NCI-H748 (cell line): ENCODE measurements at regions not wholly inside any gene's neighbourhood (a gene's known extent, or its start where the extent isn't known, plus 50 kb on each side); places are given as distances from the start of the nearest gene placed in this dataset.
"Not testable (repeated sequence)": the region's sequence is repeated elsewhere in the genome, so short reads cannot be mapped to it uniquely, and the experiment has no call there.

ENCODE experiments used
- DNase-seq: peaks from one replicate; lab custom pipeline; 2025; ENCODE audit not compliant: unreplicated experiment; lab: John Stamatoyannopoulos, UW

DNA sequence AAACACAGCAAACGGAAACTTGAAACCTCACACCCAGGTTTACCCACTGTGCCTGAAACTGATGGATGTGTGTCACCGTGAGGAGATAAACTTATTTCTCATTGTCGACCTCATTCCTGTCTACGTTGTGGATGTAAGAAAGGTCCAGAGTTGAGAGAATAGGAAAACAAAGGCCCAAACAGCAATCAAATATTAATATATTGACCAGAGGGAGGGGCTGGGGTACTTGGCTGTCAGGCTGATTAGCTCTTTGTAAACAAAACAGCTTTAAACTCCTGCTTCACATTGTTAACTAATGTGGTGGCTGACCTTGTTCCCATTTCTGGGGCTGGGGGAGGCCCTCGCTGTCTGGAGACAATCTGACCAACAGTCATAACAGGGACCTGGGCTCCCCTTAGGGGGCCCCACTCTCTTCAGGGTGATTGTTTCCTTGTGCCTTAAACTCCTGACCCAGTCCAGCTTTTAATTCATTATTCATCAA is 937.6 kb downstream of the MCTP2 start:
- DNase-seq = no peak

- DNase-seq = no peak
Measured at GRCh38 chr15:95169541-95170459, 938.4 kb downstream of the MCTP2 start.

- no peak for DNase-seq
Measured at GRCh38 chr15:95170561-95171380, 939.4 kb downstream of the MCTP2 start.

- no peak for DNase-seq
Measured at GRCh38 chr15:95171564-95171963, 940.2 kb downstream of the MCTP2 start.

GRCh38 chr15:95174301-95175259 is 943.2 kb downstream of the MCTP2 start:
- no peak for DNase-seq

DNA sequence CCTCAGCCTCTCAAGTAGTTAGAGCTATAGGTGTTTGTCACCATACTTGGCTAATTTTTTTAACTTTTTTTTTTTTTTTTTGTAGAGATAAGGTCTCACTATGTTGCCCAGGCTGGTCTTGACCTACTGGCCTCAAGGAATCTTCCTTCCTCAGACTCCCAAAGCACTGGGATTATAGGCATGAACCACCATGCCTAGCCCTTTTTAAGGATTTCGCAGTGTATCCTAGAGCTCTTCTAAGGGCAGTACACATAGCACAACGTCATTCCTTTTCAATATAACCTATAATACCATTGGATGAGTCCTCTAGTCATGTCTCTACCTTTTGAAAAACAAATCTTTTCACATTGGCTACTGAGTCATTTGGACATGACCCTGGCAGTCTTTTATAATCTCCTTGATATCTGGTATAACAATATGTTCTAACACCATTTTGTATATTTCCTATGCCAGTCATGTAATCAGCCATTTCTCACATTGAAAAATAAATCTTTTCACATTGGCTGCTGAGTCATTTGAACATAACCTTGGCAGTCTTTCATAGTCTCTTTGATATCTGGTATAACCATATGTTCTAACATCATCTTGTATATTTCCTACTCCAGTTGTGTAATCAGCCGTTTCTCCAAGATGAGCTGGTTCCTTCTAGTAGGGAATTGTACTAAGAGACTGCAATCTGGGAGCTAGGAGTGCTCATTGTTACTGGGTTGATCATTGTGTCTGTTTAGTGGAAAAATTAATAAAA is 944.7 kb downstream of the MCTP2 start:
- no peak for DNase-seq

DNA sequence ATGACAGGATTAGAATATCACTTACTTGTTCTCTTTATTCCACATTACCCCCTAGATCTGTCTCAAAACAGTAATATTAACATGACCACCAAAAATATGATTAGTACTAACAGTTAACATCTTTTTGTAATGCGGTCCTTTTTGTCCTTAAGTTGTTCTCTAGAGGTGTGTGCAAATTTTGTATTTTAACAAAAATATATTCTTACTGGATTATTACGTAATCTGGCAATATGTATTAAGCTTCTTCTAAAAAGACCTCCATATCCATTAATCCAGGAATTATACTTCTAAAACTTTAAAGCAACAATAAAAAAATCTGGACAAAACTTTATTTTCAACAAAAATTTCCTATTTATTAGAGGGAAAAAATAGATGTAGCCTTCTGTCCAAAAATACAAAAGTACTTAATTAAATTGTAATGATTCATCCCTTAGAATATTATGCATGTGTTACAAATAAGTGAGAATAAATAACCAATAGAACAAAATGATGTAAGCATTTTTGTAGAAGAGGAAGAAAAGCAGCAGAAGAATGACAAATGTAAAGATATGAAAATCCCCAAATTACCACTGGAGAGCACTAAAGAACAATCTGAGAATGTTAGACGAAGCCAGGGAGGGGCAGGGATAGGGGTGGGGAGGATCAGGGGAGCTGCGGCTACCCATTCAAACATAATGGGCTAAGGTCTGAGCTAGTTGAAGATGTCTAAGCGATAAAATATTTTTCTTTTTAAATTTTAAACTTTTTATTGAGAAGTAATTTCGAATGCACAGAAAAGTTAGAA is 945.6 kb downstream of the MCTP2 start:
- DNase-seq = no peak

DNA sequence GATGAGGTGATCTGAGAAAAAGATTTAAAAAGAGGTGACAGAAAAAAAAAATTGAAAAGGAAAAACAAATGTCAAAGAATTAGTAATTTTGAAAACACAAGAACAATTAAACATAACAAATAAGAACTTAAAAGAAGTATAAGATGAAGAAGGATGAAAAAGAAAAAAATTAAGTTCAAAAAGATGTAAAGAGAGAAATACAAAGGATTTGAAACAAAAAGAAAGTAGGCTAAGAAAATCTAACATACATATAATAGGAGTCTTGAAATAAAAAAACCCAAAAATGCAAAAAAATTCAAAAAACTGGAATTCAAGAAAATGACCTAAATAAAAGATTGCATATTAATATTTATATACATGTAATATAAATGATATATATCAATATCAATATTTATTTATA is 949.2 kb downstream of the MCTP2 start:
- DNase-seq = no peak

DNA sequence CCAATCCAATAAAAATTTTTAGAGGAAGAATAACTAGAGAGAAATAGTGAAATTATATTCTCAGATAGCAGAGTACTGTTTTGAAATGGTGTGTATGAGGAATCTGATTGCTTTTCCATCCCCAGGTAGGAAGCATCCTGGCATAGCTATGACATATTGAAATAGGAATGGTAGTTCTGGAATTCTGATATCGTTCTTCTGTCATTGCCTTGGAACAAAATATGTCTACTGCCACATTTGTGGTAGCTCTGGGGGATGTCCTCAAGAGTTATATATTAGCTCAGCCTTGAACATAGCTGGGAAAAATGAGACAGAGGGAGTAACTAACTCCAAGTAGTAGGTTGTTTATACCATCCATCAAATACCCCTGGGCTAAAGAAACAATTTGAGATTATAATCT is 950.7 kb downstream of the MCTP2 start:
- DNase-seq = no peak

GRCh38 chr15:95192923-95193322 is 961.6 kb downstream of the MCTP2 start:
- DNase-seq = no peak

DNA sequence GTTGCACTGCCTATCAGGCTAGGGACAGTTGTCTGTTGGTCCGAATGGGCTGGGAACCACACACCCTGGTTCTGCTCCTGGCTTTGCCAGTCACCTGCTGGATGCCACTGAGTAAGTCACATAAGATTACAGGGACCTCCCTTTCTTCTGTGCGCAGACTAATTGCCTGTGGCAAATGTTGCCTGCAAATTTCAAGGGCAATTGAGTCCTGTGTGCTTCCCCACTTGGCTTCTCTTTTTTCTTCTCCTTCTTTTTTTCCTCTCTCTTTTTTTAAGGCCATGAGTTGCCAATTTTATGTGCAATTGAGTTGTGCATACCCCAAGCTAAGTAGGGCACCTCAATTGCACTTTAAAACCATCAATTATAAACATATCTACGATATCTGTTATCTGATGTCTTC is 963.4 kb downstream of the MCTP2 start:
- DNase-seq = no peak

DNA sequence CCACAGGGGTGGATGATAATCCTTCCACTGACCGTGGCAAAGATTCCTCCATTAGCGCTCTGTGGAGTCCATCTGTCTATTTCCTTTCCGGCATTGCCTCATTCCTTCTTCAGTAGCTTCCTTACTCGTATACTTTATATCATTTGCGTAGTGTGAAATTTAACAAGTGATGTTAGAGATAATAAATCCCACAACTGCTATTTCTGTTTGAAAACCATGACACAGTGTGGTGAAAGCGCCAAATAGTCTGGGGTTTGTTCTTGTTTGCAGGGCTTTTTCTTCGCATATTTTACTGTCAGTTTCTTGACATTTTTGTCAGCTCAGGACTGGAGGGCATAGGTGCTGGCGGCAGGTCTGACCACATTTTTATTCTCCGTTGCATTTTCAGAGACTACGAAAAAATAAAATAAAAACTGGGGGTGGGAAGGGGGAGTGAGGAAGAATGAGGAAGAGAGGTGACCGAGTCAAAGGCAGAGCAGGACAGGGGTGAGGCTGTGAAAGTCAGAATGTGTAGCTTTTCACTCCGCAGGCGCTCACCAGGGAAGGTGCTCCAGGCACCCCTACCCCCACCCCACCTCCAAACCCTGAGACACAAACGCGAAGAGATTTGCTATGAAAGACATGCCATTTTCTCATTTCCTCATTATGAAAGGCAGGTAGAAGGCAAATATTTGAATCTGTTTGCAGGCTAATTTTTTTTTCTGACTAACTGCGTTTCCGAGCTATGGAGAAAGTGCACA is 965.0 kb downstream of the MCTP2 start:
- DNase-seq = no peak

- DNase-seq = no peak
Measured at GRCh38 chr15:95202569-95203349, 971.4 kb downstream of the MCTP2 start.

DNA sequence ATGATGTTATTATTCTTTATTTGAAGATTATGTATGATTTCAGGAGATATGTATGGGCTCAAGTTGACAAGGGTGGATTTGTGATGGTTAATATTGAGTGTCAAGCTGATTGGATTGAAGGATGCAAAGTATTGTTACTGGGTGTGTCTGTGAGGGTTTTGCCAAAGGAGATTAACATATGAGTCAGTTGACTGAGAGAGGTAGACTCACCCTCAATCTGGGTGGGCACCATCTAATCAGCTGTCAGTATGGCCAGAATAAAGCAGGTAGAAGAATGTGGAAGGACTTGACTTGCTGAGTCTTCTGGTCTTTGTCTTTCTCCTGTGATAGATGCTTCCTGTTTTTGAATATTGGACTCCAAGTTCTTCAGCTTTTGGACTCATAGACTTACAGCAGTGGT is 973.7 kb downstream of the MCTP2 start:
- no peak for DNase-seq

DNA sequence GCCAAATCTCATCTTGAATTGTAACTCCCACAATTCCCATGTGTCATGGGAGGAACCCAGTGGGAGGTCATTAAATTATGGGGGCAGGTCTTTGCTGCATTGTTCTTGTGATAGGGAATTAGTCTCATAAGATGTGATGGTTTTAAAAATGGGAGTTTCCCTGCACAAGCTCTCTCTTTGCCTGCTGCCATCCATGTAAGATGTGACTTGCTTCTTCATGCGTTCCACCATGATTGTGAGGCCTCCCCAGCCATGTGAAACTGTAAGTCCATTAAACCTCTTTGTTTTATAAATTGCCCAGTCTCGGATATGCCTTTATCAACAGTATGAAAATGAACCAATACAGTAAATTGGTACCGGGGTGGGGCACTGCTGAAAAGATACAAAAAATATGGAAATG is 974.5 kb downstream of the MCTP2 start:
- DNase-seq = not testable (repeated sequence)

DNA sequence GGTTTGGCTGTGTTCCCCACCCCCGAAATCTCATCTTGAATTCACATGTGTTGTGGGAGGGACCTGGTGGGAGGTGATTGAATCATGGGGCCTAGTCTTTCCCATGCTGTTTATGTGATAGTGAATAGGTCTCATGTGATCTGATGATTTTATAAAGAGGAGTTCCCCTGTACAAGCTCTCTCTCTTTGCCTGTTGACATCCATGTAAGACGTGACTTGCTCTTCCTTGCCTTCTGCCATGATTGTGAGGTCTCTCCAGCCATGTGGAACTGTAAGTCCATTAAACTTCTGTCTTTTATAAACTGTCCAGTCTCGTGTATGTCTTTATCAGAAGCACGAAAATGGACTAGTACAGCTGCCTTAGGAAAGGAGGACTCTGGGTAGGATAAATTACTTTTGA is 976.7 kb downstream of the MCTP2 start:
- no peak for DNase-seq

DNA sequence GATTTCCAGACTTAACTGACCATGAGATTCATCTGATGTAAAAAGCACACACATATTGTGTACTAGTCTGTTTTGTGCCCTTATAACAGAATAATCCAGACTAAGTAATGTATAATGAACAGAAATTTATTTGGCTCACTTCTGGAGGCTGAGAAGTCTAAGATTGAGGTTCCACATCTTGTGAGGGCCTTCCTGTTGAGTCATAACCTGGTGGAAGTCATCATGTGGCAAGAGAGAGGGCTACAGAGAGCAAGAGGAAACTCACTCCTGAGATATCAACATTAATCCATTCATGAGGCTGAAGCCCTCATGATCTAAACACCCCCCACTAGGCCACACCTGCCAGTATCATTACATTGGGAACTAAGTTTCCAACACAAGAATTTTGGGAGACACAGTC is 977.6 kb downstream of the MCTP2 start:
- DNase-seq = no peak

GRCh38 chr15:95210436-95210981 is 979.1 kb downstream of the MCTP2 start:
- DNase-seq = no peak
